GM12878 (cell line): ENCODE measurements at regions not wholly inside any gene's neighbourhood (a gene's known extent, or its start where the extent isn't known, plus 50 kb on each side); places are given as distances from the start of the nearest gene placed in this dataset.

ENCODE experiments used
- BCL11A ChIP-seq: IDR thresholded peaks from 2 replicates; pipeline ENCODE4 v1.6.1; 2011; ENCODE audit warnings: low read depth, low read length
- CEBPB ChIP-seq, 2 experiments: fragments of 150-350 bp in 1 of 2; IDR thresholded peaks; 2 replicates each; pipeline ENCODE4 v1.6.1; 2012 to 2014; ENCODE audit warnings: low read depth in 2 of 2, low read length in 2 of 2, borderline replicate concordance in 1 of 2, inconsistent platforms in 1 of 2
- CHD2 ChIP-seq: IDR thresholded peaks from 2 replicates; pipeline ENCODE4 v1.6.1; 2011; ENCODE audit warnings: low read depth, low read length, improper control_type of control experiment, borderline replicate concordance
- HDAC6 ChIP-seq: fragments of 200-600 bp; sonication (generic); IDR thresholded peaks from one replicate; pipeline ENCODE4 v1.8.0; 2017; ENCODE audit warnings: antibody characterized with exemption; ENCODE audit not compliant: unreplicated experiment
- POLR2AphosphoS5 ChIP-seq: IDR thresholded peaks from 2 replicates; pipeline ENCODE4 v1.6.1; 2011; ENCODE audit warnings: mild to moderate bottlenecking, low read length, inconsistent platforms
- REST ChIP-seq: IDR thresholded peaks from 2 replicates; pipeline ENCODE4 v1.6.1; 2012; ENCODE audit warnings: mild to moderate bottlenecking, low read depth, low read length
- SUZ12 ChIP-seq: fragments of 200-600 bp; sonication (generic); IDR thresholded peaks from one replicate; pipeline ENCODE4 v1.6.1; 2018; ENCODE audit warnings: antibody characterized with exemption, mild to moderate bottlenecking; ENCODE audit not compliant: unreplicated experiment

GRCh38 chr15:53260647-53261046, 470.5 kb upstream of the ONECUT1 start:
- no peak for TF ChIP-seq SUZ12
- TF ChIP-seq REST = no peak
- TF ChIP-seq CEBPB (IDR thresholded peaks at IDR 0.05; ENCODE audit: borderline replicate concordance in 1 of 2, low read depth in 2 of 2, low read length in 2 of 2) = no peak
- no peak for TF ChIP-seq POLR2AphosphoS5
- TF ChIP-seq HDAC6 = no peak
- TF ChIP-seq BCL11A = no peak
- no peak for TF ChIP-seq CHD2
